ENCODE measurements at regions not wholly inside any gene's neighbourhood (a gene's known extent, or its start where the extent isn't known, plus 50 kb on each side); places are given as distances from the start of the nearest gene placed in this dataset.

DNA sequence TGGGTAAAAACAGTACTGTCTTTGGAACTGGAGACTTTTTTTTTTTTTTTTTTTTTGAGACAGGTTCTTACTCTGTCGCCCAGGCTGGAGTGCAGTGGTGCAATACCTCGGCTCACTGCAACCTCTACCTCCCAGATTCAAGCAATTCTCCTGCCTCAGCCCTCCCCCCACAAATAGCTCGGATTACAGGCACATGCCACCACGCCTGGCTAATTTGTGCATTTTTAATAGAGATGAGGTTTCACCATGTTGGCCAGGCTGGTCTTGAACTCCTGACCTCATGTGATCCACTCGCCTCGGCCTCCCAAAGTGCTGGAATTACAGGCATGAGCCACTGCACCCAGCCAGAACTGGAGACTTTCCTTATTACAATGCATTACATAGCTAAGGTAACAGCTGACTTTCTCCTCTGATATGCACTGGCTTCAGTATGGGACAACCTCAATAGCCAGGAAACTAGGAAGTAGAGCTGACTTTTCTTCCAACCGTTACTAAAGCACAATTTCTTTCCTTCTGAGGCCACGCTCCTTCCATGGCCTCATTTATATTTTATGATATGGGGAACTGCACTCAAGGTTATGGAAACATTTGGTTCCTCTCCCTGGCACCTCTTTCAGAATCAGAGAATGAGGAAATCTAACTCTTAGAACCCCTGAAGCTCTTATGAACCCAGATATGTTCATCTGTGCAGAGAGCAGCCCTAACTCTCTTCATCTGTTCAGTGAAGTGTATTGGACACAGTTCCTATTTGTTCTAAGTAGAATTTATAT lies 53.5 kb upstream of the FAM9B start:
- no peak for DNase-seq

DNA sequence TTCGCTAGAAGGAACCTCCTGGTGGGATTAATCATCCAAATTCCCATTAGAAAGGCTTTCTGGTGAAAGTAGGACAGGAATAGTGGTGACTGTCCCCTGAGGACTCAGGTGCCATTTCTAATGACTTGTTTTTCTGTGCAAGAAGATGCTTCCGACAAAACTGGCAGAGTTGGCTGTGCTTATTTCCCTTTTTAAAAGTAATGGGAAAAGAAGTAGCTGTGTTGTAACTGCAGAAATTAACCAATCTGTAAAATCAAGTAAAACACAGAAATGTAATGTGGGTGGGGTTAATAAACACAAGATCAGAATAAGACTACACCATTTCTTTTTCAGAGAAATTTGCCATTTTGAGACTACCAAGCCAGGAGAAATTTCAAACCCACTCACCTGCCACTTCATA lies 55.0 kb upstream of the FAM9B start:
- no peak for DNase-seq

GRCh38 chrX:9090766-9091165 lies 56.8 kb upstream of the FAM9B start:
- no peak for DNase-seq

DNA sequence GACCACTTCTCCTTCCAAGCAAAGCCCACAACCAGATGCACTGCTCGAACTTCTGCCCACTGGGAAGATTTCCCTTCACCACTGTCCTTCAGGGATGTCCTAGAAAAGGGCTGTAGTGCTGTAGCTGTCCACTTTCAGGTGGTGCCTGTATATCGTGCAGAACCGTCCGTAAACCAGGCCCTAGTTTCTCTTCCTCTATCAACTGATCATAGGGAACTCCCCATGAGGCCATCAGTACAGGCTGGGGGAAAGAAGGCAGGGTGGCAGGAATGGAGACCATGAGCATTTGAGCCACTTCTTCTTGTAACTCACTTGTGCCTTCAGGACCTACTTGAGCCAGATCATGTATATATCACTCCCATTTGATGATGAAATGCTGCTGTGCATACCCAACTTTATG lies 57.3 kb upstream of the FAM9B start:
- no peak for DNase-seq

DNA sequence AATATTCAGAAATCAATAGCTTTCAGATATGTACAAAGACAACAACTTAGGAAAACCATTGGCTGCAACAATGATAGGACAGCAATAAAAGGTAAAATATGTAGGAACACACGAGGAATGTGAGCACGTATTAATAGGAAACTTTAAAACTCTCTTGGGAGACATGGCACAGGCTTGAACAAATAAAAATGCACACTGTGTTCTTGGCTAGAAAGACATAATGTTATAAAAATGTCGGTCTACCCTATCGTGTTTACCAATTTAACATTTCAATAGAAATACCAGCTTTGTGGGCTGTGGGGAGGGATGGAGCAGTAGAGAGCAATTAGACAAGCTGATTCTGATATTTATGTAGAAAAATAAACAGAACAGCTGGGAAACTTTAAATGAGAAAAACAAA lies 69.0 kb upstream of the FAM9B start:
- DNase-seq = no peak

GRCh38 chrX:9108054-9108453 lies 74.1 kb upstream of the FAM9B start:
- no peak for DNase-seq

DNA sequence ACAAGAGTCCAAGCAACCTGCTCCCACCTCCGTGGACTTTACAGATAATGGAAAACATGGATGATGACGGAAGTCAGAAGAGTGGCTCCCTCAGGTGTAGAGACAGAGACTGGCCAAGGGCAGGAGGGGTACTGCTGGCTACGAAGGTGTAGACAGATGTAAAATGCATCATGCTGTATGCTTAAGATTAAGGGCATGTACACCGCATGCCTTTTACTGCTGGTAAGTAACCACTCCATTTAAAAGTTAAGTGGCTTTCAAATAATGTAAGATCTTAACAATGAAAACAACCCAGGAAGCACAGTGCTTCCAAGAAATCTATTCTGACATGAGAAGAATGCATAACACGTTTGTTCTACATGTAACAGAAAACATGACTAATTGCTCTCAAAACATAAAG lies 76.9 kb upstream of the FAM9B start:
- DNase-seq = no peak

GRCh38 chrX:9114245-9114644 lies 80.3 kb upstream of the FAM9B start:
- no peak for DNase-seq

DNA sequence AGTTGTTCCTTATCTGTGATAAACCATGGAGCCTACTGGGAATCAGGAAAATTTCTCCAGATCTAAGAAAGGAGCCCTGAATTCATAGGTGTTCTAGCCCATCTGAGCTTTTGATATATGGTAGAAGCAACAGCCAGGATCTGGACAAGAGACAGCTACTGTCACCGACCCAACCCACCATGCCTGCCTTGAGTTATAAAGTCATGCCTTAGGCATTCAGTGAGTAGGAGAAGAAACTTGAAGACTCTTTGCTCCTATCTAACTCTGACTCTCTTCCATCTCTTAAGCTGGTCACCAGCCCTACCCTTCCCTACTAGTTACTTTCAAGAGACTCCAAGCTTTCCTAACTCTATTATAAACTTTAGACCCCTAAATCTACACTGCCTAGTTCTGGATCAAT lies 83.9 kb upstream of the FAM9B start:
- no peak for DNase-seq

- no peak for DNase-seq
Measured at GRCh38 chrX:9122519-9123245, 88.8 kb upstream of the FAM9B start.

- DNase-seq = no peak
Measured at GRCh38 chrX:9127986-9128385, 94.1 kb upstream of the FAM9B start.

- no peak for DNase-seq
Measured at GRCh38 chrX:9130031-9130430, 96.1 kb upstream of the FAM9B start.

- DNase-seq = no peak
Measured at GRCh38 chrX:9131066-9131465, 97.1 kb upstream of the FAM9B start.

DNA sequence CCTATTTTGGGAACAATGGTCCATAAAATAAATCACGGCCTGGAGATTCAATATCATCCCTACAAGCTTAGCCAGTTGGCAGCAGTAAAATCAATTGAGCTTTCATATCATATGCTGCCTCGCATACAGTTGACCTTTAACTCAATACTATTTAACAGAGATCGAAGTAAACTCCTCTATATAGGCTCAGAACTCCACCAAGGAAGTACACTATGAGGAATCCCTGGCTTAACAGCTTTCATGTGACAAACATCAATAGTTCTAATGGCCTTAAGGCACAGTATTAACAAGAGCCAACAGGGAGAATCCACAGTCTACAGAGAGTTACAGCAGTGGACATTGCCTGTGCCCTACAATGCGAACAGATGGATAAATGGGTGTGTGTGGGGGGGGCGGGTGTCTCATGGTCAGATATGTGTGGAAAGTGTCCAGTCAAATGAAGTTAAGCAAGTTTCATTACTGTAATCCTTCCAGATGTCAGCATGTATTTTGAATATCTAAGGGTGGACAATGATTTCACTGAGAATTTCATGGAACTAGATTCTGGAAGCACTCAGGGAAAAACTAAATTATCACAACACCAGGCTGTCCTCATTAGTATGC lies 98.2 kb upstream of the FAM9B start:
- no peak for DNase-seq

DNA sequence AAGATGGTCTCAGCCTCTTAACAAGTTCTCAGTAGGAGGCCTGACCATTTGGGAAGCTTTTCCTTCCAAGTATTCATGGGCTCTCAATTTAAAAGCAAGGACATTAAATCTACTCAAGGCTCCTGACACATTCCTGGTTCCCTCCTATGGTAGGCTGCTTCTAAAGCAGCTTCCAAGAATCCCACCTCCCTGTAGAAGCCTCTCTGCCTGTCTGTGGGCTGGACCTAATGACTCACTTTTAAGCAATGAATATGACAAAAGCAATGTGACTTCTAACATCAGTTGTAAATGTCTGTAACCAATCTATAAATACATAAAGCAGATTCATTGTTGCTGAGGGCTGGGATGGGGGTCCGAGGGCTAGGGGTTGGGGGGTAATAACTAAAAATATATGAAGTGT lies 99.5 kb upstream of the FAM9B start:
- DNase-seq = no peak

GRCh38 chrX:9134366-9134765 lies 100.4 kb upstream of the FAM9B start:
- no peak for DNase-seq

- no peak for DNase-seq
Measured at GRCh38 chrX:9135901-9136510, 102.1 kb upstream of the FAM9B start.

DNA sequence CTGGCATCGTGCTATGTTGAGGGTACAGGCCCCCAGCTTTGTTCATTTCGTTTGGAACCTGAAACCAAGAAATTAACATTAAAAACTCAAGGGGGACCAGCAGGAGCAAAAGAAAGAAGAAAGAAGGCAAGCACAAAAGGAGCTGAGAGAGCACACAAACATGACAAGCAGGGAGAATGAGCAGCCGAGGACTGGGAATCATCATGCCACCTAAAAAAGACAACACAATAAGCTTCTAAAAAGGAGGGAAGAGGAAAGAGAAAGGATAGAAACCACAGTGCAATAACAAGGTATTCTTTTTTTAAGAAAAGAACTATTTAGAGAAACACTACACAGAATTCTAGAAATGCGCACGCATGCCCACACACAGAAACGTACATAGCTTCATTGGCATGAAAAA lies 103.2 kb upstream of the FAM9B start:
- no peak for DNase-seq

GRCh38 chrX:9141496-9141895 lies 107.6 kb upstream of the FAM9B start:
- no peak for DNase-seq

GRCh38 chrX:9144701-9145241 lies 110.8 kb upstream of the FAM9B start:
- DNase-seq = no peak

DNA sequence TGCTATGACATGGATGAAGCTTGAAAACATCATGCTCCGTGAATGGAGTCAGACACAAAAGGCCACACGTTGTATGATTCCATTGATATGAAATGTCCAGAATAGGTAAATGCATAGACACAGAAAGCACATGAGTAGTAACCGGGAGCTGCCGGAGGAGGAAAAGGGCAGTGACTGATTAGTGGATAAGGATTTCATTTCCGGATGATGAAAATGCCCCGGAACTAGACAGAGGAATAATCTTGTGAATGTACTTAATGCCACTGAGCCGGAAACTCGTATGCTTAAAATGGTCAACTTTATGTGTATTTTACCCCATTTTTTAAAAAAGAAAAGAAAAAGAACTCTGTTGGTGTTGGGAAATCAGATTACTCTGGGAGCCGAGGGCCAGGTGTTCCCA lies 112.7 kb upstream of the FAM9B start:
- DNase-seq = no peak

DNA sequence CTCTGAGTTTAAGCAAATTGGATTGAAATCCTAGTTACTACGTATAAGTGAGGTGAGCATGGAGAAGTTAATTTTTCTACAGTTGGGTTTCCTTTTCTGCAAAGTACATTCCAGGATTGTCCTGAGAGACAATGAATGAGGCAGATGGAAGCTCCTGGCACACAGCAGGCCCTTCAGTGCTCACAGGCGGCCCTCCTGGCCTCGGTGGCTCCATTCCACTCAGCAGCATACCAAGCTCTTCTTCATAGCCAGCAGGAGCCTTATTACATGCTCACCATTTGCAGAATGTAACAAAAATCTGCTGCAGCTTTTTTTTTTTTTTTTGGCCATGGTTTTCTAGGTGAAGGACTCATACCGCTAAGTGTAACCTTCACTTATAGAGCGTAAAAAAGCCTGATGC lies 113.2 kb upstream of the FAM9B start:
- no peak for DNase-seq

DNA sequence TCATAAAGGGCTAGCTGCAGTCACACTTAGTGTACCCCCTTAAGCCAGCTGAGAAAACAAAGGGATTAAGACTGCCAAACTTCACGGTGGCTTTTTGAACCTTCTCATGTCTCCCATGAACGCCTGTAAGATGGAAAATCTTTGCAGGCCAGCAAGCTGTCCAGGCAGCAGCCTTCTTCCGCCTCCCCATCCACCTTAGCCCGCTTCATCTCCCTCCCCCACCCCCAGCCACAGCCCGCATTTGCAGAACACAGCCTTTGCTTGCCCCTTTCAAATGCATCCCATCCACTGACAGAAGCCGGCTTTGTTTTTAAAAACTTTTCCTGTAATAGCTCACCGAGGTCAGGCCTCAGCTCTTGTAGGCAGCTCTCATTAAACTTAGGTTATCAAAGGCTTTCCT lies 113.8 kb upstream of the FAM9B start:
- DNase-seq = no peak

All from NCI-H1417 treated with DMSO at 0.1 percent for 48 hours (cell line).